NCI-H146 treated with DMSO at 0.1 percent for 48 hours (cell line): ENCODE measurements at regions not wholly inside any gene's neighbourhood (a gene's known extent, or its start where the extent isn't known, plus 50 kb on each side); places are given as distances from the start of the nearest gene placed in this dataset.

Experiments used
- DNase-seq: peaks from one replicate; lab custom pipeline; 2025; ENCODE audit not compliant: unreplicated experiment; lab: John Stamatoyannopoulos, UW

GRCh38 chr5:106732624-106733023, 938.1 kb downstream of the EFNA5 start:
- no peak for DNase-seq

- no peak for DNase-seq
Observed at GRCh38 chr5:106730912-106731311, 939.8 kb downstream of the EFNA5 start.

DNA sequence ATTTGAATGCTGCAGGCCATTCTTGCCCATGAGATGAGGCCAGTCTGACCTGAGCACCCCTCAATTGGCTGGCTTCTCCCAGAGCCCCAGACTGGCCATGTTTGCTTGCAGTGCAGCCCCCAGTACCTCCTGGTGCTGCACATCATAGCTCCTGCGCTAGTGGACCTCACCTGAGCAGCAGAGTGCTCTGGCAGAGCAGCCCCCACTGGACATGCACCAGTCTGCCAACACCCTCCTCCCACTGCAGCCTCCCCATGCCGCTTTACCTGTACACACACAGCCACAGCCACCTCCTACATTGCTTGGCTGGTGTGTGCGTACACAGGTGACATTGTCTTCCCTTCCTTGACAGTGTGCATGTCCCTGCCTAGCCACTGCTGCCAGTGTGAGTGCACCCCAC, 940.2 kb downstream of the EFNA5 start:
- no peak for DNase-seq

DNA sequence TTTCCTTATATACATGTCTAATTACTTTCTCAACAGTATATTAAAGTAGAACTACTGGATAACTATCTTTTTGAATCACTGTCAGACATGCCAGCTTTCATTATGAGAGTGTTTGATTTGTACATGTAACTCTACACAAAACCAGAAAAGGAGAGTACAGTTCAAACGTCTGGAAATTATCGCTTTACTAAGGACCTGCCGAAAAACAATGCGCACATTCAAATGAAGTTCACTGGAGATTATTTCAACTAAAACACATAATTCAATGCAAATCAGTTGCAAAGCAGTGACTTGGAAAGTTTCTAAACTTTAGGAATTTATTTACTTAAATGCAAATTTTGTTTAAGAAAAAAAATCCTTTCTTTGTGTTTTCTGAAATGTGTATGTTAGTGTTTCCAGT, 942.5 kb downstream of the EFNA5 start:
- DNase-seq: no peak

DNA sequence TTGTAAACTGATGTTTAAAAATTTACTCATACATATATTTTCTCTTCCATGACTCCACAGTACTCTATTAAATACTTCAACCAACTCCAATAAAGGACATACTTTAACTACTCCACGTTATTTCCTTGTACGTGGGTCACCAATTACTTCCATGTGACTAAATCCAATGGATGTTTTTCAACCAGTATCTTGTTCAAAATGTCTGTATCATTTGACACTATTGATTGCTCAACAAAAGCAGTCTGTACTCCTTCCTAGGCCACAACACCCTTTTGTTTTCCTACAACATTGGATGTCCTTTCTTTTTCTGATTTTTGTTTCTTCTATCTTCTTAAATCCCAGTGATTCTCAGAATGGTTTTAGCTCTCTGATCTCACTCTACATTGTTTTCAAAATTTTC, 943.7 kb downstream of the EFNA5 start:
- no peak for DNase-seq

- no peak for DNase-seq
Observed at GRCh38 chr5:106720367-106720766, 950.4 kb downstream of the EFNA5 start.

GRCh38 chr5:106699796-106700195, 970.9 kb downstream of the EFNA5 start:
- no peak for DNase-seq

GRCh38 chr5:106699198-106699597, 971.5 kb downstream of the EFNA5 start:
- DNase-seq: no peak

- DNase-seq: no peak
Observed at GRCh38 chr5:106698169-106698568, 972.6 kb downstream of the EFNA5 start.

DNA sequence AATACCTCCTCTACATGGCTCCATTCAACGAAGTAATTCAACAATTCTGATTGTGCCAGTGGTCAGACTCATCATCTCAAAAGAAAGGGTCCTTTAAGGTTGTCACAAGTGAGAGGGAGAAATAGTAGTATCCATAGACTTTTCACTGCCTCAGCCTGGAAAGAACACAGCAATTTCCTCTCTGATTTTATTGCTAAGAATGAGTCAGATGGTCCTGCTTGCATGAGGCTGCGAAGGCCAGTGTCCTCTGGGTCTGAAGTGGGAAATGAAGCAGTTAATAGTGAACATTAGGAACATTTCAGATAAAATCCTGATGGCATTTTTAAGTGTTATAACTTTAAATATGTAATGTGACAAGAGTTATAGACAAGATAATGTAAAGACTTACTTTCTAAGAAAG, 979.0 kb downstream of the EFNA5 start:
- no peak for DNase-seq

DNA sequence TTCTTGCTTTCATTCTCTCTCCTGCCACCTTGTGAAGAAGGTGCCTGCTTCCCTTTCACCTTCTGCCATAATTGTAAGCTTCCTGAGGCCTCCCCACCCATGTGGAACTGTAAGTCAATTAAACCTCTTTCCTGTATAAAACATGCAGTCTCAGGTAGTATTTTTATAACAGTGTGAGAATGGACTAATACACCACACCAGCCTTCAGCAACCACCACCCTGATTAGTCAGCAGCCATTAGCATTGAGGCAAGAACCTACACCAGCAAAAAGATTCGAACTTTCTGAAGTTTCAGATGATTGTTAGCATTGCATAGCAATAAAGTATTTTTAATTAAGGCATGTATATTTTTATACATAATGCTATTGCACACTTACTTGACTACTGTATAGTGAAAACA, 980.2 kb downstream of the EFNA5 start:
- DNase-seq: no peak

DNA sequence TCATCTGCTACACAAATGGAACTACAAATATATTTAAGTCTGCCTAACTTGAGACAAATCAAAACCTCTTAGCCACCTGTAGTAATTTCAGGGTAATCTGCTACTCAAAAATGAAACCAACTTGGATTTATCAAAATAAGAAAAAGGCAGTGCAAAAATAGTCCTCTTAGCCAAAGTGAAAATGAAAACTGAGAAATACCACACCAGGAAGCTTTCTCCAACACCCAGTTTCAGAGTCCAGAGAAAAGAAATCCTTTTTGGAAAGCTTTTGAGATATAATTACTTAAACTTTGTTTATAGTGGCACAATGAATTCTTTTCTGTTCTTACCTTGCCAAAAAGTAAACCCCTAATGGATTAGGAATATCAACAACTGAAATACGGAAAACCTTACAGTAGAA, 990.4 kb downstream of the EFNA5 start:
- no peak for DNase-seq

GRCh38 chr5:106677057-106677456, 993.7 kb downstream of the EFNA5 start:
- DNase-seq: no peak

DNA sequence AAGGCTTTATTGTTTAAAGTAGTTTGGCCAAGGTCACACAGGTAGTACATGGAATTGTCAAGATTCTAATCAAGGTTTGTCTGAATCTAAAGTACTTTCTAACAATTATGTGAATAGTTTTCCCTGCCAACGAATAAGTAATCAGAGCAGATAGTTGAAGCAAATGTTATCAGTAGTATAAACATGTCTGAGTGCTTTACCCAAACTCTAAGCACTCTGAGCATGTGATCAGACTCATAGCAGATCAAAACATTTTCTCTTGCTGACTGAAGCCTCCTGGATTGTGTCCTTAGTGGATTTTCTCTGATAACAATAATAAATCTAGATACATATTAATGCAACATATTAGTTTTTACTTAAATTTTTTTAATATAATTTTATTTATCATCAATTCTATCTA, 995.0 kb downstream of the EFNA5 start:
- no peak for DNase-seq

DNA sequence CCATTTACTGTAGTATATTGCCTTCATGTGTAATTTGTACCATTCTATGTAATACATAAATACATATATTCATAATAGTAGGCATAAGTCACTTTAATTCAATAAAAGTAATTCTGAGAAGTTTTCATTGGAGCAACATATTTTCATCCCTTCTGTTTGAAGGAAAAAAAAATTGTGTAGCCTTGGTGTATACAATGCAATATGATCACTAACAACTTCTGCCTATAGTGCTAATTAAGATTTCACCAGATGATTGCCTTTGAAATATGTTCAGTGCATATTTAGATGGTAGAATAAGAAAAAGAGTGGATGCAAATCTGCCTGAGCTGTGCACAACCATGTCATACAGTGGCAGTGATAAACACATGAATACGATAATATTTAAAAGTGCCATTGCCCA, 996.8 kb downstream of the EFNA5 start:
- DNase-seq: no peak

DNA sequence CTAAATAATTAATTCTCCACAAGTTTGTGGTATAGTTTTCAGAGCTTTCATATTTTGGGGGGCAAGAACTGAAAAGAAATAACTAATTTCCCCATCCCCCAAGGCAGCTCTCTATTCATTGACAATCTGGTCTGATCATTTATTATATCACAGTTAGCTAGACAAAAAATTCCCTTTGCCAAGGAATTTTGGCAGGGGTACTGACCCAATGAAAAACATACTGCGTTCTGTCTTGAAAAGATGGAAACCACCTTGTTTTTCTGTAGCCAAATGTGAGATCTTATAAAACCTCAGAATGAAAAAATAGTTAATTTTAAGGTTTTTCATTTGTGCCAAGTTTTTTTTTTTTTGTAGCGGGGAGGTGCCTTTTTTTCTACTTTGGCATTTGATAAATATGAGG, 1008.9 kb downstream of the EFNA5 start:
- DNase-seq: no peak

GRCh38 chr5:106660681-106661080, 1010.1 kb downstream of the EFNA5 start:
- no peak for DNase-seq

DNA sequence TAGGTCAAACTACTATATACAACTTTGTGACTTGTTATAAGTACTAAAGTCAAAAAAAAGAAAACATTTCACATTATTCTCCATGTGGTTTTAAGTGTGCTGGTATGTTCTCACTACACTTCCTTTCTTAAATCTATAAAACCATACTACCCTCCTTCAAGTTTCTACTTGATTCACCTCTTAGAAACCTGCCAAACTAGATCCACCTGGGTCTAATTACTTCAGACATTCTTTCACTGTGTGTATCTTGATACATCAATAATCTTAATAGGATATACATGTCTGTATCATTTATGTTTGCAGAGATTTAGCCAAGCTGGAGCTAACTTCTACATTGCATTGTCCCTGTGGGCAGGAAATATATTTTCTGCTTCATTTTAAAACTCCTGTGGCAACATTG, 1012.6 kb downstream of the EFNA5 start:
- no peak for DNase-seq

DNA sequence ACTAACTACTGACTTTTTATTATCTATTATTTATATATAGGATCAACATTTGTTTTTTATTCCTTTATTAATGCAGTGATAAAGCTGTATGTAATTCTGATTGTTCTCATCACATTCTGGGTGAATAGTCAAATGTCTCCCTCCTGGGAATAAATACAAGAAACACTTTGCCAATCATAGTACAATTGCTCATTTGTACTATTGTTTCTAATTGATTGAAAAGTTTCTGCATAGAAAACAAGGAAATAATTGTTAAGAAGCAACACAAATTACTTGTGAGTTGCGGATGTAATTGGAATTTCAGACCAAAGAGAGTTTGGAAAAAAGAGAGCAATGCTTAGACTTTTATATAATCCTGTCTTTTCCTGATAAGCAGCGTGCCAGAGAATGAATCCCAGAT, 1013.9 kb downstream of the EFNA5 start:
- no peak for DNase-seq

DNA sequence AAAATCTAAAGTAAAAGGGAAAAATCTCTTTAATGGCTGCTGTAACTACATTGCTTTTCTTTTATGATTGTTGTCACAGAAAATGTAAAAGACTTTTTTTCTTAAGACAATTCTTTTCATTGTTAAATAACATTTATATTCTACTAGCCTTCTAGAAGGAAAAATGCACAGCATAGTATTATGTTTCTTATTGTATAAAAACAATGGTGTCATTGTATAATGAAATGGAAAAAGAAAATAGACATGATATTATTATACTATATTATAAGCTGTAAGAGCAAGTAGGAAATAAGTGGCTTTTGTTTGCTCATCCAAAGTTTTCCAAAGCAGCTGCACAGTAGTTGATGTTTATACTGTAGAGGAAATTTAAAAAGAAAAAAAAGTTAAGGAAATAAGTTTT, 1021.7 kb downstream of the EFNA5 start:
- DNase-seq: no peak

DNA sequence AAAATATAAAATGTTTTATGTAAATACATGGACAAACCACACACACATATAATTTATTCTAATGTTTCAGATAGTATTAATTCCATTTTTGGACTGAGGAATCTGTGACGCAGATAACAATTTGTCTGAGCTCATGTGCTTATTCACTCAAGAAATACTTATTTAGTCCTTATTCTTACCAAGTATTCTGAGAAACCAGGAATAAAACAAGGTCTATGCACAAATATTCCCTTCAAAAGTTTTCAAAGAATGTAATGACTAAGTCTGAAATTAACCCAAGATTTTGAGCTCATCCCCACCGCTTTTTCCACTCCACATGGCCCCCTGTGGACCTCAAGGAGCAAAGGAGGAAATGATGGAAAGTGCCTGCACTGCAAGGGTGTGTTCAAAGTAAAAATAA, 1022.3 kb downstream of the EFNA5 start:
- DNase-seq: no peak

- no peak for DNase-seq
Observed at GRCh38 chr5:106646106-106646505, 1024.6 kb downstream of the EFNA5 start.

DNA sequence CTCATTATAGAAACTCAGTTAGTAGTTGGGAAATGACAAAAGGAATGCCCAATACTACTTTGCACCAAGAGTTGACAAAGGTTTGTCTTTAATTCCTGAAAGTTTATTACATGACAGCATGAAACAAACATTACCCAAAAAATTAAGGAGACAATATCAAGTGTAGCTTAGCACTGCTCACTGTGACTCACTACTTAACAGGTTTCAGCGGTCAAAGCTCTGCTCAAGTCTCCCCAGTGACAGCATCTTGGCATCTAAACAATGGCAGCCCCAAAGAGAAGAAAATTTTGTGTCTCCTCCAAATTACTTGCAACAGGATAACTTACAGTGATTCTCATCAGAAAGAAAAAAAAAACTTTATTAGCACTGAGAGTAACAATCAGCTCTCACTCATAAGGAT, 1030.2 kb downstream of the EFNA5 start:
- DNase-seq: no peak

DNA sequence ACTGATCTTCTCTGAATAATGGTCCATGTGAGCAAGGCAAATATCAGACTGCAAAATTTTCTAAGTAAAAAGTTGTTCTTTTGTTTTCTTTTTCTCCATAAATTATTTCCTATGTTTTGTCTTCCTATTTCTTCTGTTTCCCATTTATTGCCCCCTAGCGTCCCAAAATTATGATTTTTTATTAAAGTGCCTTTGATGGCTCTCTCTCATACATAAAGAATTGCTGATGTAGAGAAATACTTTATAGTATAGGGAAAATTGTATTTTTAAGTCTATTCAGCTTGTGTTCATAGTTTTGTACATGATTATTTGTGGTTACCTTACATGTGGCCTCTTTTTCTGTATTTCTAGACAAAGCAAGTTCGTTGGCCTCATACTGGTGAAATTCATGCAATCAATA, 1031.2 kb downstream of the EFNA5 start:
- DNase-seq: no peak
